ENCODE measurements at regions not wholly inside any gene's neighbourhood (a gene's known extent, or its start where the extent isn't known, plus 50 kb on each side); places are given as distances from the start of the nearest gene placed in this dataset.
"Not testable (repeated sequence)": the region's sequence is repeated elsewhere in the genome, so short reads cannot be mapped to it uniquely, and the experiment has no call there.

DNA sequence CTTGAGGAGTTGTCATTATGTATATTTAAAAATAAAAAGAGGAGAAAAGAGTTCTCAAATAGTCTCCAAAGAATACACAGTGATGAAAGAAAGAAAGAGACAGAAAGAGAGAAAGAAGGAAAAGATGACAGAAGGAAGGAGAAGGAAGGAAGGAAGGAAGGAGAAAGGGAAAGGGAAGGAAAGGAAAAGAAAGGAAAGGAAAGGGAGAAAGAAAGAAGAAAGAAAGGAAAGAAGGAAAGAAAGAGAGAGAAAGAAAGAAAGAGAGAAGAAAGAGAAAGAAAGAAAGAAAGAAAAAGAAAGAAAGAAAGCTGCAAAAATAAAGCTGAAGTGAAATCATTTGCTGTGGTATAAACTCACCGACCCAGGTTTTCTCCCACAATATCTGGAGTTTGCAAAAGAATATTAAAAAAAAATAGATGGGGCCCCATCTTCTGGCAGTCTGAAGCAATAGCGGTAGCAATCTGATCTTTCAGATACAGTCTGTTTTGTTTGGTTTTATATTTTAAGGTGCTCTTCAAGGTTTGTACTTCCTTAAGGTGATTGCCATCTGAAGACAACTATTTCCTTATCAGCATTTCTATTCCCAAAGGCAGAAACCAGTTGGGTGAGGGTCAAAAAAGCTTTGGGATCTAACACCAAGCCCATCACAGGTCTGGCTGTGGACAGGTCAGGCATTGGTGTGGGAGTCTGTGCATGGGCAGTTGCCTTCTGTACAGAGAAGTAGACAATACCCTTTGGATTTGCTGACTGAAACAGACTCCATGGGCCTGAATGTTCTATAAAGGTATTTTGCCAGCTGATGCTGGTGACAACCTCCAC, 160.4 kb downstream of the CPEB2 start:
- DNase-seq (ENCODE audit: extremely low read depth, low read depth) = peak; percentile 28

DNA sequence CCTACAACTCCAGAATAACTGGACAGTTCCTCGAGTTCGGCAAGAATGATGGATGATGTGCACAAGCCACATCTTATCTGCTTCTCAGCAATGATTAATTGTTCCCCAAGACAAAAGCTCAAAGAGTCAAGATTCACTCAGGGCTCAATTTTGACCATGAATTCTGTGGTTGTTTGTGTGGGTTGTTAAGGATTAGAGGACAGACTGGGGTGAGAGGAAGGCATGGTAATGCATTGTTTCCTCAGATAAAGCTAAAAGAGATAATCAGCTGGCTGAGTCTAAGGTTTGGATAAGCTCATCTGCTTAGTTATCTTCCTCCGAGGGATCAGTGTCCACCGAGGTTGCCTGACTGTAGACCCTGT, 161.0 kb downstream of the CPEB2 start:
- no peak for DNase-seq (ENCODE audit: extremely low read depth, low read depth)

DNA sequence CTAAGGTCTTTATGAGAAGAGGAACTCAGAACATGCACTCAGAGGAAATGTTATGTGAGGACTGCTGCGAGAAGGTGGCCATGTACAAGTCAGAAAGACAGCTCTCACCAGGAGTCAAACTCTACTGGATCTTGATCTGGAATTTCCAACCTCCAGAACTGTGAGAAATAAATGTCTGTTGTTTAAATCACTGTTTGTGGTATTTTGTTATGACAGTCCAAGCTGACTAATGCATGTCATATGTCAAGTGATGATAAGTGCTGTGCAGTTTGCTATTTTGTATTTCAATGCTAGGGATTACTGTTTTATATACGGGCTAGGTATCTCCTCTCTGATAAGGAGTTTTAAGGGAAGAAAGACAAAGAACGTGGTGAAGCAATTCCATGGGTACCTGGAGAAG, 162.3 kb downstream of the CPEB2 start:
- DNase-seq (ENCODE audit: extremely low read depth, low read depth) = no peak

DNA sequence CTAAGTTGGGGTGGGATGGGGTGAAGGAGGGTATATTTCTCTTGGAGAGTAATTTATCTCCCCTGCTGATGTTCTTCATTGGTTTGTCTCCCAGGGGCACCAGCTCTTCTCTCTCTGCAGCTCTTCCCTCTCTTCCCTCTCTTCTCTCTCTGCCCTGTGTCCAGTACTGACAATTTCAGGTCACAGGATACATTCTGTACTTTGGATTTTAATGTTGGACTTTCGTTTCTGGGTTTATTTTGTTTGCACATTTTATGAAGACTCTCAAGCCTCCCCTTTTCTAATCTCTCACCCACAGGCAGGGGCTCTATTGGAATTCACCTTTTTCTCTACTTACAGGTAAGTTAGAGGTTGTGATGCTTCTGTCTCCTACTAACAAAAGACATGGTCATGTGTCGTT, 165.5 kb downstream of the CPEB2 start:
- DNase-seq (ENCODE audit: extremely low read depth, low read depth) = no peak

DNA sequence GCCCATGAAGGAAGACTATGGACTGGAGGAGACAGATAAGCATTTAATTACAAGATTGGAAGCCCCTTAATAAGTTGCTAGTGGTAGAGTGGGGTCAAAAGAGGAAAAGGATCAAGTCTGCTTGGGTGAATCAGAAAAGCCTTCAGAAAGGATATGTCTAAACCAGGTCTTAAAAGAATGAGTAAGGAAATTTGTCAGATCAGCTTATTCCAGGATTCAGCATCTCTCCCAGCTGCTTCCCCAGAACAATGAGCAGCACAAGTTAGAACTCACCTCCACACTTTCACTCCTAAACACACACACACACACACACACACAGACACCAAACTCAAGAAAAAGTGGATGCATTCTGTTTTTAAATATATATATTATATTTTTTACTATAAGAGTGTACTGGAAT, 166.5 kb downstream of the CPEB2 start:
- no peak for DNase-seq (ENCODE audit: extremely low read depth, low read depth)

DNA sequence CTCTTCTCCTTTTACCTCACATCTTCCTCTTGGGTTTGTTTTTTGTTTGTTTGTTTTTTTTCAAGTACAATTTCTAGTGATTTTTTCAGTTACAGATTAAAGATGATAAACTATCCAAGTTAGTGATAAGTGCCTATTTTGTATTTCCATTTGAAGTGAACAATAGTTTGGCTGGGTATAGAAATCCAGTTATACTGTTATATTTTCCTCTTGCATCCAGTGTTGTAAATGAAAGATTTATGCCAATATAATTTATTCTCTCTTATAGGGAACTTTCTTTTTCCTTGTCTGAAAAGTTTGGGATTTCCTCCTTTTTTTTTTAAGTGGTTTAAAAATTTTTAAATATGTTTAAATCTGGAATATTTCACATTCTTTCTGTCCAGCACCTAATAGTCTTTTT, 169.4 kb downstream of the CPEB2 start:
- DNase-seq (ENCODE audit: extremely low read depth, low read depth) = no peak

DNA sequence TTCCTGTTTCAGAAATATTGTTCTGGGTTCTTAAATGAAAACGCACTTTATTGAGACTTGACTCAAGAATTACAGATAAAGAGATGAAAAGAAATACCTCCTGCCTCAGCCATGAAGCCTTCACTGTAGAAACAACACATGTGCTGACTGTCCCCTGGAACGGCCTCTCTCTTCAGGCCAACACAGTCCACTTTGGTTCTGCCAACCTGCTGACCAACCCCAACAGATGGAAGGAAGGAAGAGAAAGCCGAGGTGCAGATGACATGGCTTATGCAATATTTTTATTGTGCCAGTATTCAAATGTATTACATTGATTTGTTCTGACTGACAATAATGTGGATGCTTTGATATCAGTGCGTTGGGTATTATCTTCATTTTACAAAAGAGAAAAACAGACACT, 171.0 kb downstream of the CPEB2 start:
- DNase-seq (ENCODE audit: extremely low read depth, low read depth) = no peak

DNA sequence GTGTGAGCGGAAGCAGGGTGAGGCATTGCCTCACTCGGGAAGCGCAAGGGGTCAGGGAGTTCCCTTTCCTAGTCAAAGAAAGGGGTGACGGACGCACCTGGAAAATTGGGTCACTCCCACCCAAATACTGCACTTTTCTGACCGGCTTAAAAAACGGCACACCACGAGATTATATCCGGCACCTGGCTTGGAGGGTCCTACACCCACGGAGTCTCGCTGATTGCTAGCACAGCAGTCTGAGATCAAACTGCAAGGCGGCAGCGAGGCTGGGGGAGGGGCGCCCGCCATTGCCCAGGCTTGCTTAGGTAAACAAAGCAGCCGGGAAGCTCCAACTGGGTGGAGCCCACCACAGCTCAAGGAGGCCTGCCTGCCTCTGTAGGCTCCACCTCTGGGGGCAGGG, 171.9 kb downstream of the CPEB2 start:
- DNase-seq (ENCODE audit: extremely low read depth, low read depth) = not testable (repeated sequence)

DNA sequence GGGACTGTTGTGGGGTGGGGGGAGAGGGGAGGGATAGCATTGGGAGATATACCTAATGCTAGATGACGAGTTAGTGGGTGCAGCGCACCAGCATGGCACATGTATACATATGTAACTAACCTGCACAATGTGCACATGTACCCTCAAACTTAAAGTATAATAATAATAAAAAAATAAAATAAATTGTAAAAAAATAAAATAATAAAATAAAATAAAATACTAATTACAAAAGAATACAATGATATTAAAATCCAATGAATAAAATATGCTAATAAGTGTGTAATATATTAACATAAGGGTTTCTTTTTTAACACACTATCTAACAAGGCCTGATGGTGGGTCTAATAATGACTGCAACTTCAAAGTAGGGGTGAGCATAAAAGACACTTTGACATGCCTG, 177.6 kb downstream of the CPEB2 start:
- DNase-seq (ENCODE audit: extremely low read depth, low read depth) = not testable (repeated sequence)

DNA sequence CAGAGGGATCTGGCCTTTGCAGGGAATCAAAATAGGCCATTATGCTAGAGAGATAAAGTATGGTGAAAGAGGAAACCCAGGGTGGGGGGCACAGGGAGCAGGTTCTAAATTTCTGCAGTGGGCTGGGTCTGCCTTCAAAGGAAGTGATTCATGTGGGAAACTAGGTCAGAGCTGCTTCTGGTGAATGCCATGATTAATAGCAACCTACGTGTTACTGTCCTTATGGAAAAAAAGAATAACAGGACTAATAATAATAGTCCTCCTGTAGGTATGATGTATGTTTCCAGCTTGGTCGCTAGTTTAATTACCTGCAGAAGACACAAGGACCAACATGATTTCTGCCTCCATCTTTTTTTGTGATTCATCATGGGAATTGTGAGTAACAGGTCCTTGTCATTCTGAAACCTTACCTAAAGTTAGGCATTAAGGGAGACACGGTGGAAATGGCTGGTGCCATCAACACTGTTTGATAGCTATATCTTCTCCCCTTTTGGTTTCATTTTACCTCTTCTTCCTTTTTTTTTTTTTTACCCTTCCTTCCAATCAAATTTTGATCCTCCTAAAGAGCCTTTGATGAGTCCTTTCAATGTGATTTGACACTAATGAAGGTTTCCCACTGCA, 180.4 kb downstream of the CPEB2 start:
- DNase-seq (ENCODE audit: extremely low read depth, low read depth) = peak; percentile 14

DNA sequence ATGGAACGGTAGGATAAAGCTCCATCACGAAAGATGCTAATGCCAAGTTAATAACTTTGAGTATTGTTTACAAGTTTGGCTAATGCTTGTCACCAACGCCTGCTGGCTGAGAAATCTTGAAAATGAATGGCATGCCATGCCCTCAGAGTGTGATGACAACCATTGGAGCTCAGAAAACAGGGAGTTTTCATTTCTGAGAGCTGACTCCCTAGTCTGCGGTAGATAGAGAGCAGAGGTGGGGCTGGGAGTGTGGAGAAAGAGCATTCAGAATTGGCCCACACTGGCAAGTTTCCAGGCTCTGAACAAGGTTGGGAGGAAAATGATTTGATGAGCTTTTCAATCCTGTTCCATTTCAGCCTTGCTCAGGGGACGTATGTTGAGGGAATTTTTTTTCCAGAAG, 183.9 kb downstream of the CPEB2 start:
- DNase-seq (ENCODE audit: extremely low read depth, low read depth) = no peak

DNA sequence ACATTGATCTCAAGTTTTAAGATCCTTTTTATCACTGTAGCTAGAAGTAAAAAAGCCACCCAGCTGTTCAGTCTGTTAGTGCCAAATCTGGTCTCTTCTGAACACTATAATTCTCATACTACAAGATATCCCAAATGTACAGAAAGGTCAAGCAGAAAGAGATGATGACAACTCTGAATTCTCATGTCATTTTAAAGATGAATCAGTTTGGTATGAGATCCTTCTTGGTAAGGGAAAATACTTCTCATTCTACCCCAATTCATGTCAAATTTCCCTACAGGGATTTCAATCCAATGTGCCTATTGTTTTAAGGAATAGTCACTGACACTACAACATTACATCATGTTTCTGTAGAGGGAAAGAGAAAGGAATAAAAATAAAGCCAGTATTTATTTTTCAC, 184.5 kb downstream of the CPEB2 start:
- DNase-seq (ENCODE audit: extremely low read depth, low read depth) = no peak

DNA sequence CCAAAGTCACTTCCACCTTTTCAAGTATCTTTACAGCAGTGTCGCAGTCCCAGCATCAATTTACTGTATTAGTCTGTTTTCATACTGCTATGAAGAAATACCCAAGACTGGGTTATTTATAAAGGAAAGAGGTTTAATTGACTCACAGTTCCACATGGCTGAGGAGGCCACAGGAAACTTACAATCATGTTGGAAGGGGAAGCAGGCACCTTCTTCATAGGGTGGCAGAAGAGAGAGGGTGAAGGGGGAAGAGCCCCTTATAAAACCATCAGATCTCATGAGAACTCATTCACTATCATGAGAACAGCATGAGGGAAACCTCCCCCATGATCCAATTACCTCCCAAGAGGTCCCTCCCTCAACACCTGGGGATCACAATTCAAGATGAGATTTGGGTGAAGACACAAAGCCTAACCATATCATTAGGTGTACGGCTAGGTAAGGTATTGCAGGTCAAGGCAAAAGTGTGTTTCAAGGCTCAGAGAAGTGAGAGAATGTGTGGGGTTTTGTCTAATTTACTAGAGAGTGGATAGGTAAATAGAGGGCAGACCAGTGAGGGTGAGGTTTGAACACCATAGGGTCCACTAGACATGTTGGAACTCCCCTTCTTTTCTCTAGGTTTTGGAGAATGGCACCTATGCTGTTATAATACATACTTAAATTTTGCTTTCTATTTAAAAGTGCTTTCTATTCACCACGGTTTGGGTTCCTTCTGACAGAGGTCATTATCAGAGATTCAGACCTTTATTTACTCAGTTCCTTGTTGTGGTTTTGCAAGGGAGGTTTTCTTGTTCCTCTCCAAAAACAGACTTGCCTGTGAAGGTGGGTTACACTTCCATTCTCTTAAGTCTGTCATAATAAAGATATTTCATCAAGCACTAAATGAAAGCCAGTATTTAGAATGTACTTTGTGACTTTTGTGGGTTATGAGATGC, 186.6 kb downstream of the CPEB2 start:
- DNase-seq (ENCODE audit: extremely low read depth, low read depth) = no peak

DNA sequence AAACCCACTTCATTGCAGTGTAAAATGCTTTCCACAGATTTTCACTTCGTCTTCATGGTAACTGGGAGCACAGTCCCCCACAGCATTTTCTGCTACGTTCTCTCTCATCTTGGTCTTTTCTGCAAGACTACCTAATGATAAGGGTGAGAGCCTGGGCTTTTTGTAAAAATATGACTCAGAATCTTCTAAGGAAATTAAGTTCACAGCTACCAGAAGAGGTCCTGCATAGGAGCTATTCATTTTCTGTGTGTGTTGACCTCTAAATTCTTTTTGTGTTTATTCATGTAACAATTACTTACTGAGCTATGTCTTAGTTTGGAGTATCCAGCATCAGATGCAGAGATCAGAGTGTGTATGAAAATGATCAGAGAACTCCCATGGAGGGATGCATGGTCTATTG, 192.2 kb downstream of the CPEB2 start:
- DNase-seq (ENCODE audit: extremely low read depth, low read depth) = no peak

DNA sequence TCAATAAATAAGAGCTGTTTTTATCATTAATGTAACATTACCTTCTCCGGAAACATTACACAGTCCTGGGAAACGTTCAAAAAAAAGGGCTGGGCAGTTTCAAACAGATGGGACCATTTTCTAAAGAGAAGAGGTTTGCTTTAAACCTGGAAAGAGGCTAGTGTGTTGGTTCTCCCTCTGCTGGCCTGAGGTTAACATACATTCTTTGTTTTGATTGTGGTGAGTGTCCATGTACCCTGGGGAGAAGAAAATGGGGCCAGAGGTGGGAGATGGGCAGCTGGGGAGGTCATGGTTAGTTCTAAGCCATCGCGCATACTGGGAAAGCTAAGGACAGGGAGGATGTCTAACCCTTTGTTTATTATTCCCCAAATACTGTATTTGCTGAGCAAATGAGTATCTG, 194.7 kb downstream of the CPEB2 start:
- peak; percentile 19 for DNase-seq (ENCODE audit: extremely low read depth, low read depth)

DNA sequence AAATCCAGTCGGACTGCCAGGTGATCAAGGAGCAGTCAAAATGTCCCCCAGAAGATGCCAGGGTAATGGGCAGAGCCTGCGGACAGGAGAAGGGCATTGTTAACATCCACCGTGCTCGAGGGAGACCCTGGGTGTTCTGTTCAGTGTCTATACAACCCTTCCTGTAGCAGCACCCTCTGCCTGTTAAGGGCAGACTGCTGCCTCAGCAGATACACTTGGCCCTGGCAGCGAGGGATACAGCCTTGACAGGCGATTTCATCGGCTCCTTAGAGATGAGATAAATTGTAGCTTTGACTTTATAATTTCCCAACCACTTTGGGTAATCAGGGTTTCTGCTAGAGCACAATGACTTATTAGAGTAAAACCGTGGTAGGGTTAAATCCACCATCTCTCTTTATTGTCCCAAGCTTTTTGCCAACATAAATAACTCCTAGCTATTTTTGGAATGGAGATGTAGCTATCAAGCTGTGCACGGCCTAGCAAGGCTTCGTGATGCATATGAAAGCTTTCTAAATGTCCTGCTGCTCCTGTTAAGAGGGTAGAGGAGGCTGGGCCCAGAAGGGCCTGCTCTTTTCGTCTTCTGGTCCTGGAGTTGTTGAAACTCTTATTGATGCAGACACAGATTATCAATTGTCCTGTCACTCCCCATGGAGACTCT, 195.9 kb downstream of the CPEB2 start:
- DNase-seq (ENCODE audit: extremely low read depth, low read depth) = no peak

DNA sequence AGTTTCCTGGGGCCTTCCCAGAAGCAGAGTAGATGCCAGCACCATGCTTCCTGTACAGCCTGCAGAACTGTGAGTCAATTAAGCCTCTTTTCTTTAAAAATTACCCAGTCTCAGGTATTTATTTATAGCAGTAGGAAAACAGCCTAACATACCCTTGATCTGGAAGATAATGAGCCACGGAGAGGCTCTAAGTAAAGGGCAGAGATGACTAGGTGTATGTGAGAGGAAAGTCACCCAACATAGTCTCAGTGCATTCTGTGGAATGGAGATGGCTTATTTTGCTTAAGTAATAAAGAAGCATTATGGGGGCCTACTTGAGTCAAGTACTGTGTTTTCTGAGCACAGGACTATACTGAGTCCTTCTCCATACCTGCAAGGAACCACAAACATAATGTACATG, 199.5 kb downstream of the CPEB2 start:
- no peak for DNase-seq (ENCODE audit: extremely low read depth, low read depth)

DNA sequence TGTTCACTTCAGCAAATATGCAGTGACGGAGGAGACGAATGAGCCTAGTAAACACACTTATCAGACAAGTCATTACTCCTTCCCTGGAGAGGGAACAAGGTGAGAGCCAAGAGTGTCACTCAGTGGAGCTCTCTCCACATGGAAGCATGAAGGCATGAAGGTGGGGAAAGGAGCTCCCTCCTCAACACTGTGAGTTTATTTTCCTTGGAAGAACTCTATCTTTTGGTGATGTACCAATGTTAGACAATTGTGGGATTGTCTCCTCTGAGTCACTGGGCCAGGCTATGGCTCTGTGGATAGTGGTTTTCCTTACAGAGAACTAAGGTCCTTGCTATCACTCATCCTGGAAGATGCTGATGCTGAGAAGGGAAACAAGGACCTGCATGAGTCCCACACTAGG, 200.2 kb downstream of the CPEB2 start:
- DNase-seq (ENCODE audit: extremely low read depth, low read depth) = no peak

DNA sequence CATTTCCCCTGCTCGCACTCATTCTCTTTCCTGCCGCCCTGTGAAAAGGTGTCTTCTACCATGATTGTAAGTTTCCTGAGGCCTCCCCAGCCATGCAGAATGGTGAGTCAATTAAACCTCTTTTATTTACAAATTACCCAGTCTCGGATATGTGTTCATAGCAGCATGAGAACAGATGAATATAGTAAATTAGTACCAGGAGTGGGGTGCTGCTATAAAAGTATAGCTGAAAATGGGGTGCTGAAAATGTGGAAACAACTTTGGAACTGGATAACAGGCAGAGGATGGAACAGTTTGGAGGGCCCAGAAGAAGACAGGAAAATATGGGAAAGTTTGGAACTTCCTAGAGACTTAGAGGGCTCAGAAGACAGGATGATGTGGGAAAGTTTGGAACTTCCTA, 204.2 kb downstream of the CPEB2 start:
- not testable (repeated sequence) for DNase-seq (ENCODE audit: extremely low read depth, low read depth)

DNA sequence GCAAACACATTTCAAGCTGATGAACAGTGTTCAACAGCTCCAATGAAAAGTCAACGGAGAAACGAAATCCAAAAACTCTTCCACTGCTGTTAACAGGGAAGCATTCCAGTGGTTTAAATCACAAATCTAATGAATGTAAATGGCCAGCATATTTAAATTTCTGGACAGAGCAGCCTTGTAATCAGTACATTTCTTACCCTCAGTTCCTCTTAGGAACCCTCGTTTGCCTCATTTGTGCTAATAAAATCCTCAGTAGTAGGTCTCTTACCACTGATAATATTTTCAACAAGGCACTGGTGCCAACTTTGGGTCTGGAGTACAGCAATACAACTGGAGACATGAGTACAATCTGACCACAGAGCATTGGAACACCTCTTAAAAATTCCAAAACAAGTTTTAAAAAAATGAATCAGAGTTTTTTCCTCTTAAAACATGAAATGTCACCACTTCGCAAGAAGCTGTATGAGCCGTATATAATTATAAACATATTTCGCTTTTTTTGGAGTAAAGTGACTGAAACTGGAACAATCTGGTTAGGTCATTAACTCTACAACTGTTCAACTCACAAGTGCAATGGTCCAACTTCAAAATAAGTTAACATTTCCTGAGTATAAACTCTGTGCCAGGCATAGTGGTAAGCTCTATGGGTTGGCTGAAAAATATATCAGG, 211.2 kb downstream of the CPEB2 start:
- DNase-seq (ENCODE audit: extremely low read depth, low read depth) = no peak

Data from NCI-H460 (cell line).